T-helper 22 cell (primary cell): ENCODE measurements at regions not wholly inside any gene's neighbourhood (a gene's known extent, or its start where the extent isn't known, plus 50 kb on each side); places are given as distances from the start of the nearest gene placed in this dataset.
"Not testable (repeated sequence)": the region's sequence is repeated elsewhere in the genome, so short reads cannot be mapped to it uniquely, and the experiment has no call there.

Experiments used
- DNase-seq: peaks from one replicate; pipeline ENCODE4 v3.0.0-alpha.2; 2020; ENCODE audit warnings: low read depth

GRCh38 chr14:22190411-22191191 lies 398.4 kb downstream of the DAD1 start:
- DNase-seq = no peak

GRCh38 chr14:22189881-22190280 lies 399.1 kb downstream of the DAD1 start:
- DNase-seq = no peak

DNA sequence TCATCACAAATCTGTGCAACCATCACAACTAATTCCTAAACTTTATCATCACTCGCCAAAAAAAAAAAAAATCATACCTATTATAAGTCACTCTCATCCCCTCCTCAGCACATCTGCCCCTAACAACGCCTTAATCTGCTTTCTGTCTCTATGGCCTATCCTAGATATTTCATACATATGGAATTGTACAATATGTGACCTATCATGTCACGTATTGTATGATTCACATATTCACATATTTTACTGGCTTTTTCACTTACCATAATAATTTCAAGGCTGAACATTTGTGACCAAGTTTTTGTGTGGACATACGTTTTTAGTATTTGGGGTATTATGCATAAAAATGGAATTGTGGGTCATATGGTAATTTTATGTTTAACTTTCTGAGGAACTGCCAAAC lies 400.7 kb downstream of the DAD1 start:
- DNase-seq = no peak

DNA sequence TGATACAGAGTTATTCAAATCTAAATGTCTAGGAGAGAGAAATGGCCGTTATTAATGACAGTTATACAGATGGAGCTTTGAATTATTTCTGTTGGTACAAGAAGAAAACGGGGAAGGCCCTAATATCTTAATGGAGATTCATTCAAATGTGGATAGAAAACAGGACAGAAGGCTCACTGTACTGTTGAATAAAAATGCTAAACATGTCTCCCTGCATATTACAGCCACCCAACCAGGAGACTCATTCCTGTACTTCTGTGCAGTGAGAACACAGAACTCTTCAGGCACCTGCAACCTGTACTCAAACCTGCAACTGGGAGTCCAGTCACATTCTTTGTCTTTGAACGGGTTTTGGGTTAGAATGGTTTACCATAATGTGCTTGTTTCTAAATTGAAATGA lies 403.2 kb downstream of the DAD1 start:
- no peak for DNase-seq

GRCh38 chr14:22185191-22185590 lies 403.8 kb downstream of the DAD1 start:
- no peak for DNase-seq

- no peak for DNase-seq
Measured at GRCh38 chr14:22184830-22185168, 404.2 kb downstream of the DAD1 start.

GRCh38 chr14:22184157-22184829 lies 404.7 kb downstream of the DAD1 start:
- DNase-seq = no peak

DNA sequence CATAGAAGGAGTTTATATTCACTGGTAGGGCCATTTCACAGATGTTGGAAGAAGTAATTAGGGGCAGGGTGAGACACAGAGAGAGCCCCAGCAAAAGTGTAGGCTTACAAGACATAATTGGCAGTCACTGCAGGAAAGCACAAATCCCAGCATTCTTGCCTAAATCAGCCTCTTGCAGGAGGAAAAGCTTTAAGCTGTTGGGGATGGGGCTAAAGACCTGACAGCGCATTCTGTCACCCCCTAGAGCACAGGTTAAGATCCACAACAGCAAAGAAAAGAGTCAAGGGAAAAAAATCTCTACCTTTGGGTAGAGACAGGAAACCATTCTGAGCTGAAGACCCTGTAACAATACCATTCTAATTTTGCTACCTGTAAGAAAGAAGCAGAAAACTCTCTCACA lies 409.0 kb downstream of the DAD1 start:
- DNase-seq = no peak

DNA sequence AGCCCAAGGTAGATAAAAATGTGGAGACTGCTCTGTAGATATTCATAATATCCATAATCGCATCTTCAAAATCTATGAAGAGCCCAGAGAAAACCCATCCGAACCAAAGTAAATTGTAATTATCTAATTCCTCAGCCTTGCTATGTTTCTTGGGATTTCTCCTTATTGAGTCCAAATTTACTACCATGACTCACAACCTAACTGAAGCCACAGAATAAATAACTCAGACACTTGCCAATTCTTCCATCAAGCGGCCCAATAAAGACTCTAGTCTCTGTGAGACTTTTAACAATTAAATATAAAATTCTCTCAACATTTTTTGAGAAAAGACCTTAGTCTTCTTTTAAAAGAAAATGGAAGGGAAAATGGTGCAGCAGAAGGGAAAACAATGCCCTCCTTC lies 409.8 kb downstream of the DAD1 start:
- no peak for DNase-seq

DNA sequence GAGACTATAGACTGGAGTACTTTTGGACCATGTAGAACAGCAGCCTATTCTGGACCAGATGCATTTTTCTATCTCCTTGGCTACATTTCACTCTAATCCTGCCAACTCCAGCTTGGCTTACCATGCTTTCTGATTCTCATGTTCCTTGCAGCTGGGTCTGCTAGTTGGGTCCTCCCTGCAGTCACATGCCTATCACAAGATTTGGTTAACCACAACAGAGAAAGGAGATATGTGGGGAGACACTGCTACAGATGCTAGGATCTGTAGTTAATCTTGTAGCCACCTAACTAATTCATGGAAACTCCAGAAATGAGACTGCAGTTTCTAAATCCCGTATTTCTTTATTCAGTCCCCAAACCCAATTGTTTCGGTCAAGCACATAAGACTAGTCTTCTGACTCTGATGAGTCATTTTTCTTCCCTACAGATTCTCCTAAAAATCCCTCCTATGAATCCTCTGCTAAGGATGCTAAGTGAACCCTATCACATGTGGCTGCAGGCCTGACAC lies 410.6 kb downstream of the DAD1 start:
- no peak for DNase-seq

- DNase-seq = no peak
Measured at GRCh38 chr14:22177870-22178269, 411.2 kb downstream of the DAD1 start.

GRCh38 chr14:22176957-22177356 lies 412.1 kb downstream of the DAD1 start:
- DNase-seq = no peak

DNA sequence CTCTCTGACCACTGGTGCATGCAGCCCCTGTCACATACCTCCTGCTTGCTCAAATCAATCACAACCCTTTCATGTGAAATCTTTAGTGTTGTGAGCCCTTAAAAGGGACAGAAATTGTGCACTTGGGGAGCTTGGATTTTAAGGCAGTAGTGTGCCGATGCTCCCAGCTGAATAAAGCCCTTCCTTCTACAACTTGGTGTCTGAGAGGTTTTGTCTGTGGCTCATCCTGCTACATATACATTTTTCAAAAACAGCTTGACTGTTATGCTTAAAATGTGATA lies 413.8 kb downstream of the DAD1 start:
- DNase-seq = not testable (repeated sequence)

DNA sequence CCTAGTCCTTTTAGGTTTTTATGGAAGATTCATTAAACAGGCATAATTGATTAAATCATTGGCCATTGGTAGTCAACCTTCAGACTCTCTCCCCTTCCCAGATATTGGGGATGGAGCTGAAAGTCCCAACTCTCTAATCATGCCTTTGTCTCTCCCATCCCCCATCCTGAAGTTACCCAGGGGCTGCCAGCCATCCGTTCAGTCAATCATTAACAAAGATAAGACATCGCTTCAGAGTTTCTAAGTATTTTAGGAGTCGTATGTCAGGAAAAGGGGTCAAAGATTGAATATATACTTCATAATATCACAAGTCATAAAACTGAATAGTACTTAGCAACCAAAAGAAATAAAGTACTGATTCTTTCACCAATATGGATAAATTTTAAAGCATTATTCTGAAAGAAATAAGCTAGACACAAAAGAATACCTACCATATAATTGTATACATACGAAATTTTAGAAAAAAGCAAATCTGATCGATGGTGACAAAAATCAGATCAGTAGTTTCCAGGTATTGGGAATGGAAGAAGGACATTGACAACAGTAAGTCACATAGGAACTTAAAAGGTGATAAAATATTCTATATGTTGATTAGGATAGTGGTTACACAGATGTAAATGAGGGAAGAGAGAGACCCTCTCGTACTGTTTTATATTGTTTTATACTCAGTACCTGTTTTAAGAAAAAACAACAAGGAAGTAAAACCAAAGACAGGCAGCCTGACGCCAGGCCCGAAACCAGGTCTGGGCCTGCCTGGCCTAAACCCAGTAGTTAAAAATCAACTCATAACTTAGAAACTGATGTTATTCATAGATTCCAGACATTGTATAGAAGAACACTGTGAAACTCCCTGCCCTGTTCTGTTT lies 414.4 kb downstream of the DAD1 start:
- DNase-seq = no peak

- DNase-seq = no peak
Measured at GRCh38 chr14:22168092-22168955, 420.7 kb downstream of the DAD1 start.

- no peak for DNase-seq
Measured at GRCh38 chr14:22164616-22165015, 424.4 kb downstream of the DAD1 start.

DNA sequence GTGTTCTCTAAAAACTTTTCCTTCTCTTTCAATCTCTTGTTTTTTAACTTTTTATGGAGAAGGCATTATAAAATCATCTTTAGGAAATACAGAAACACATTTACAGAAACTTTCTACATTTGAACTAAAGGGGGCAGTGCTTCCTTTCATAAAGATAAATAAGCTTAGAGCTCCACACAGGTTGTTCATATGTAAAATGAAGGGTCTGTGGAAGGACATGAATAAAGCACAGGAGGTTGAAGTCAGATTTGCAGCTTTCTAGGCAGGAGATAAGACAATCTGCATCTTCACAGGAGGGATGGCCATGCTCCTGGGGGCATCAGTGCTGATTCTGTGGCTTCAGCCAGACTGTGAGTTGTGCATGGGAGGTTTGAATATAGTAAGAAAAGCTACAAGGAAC lies 426.0 kb downstream of the DAD1 start:
- no peak for DNase-seq

DNA sequence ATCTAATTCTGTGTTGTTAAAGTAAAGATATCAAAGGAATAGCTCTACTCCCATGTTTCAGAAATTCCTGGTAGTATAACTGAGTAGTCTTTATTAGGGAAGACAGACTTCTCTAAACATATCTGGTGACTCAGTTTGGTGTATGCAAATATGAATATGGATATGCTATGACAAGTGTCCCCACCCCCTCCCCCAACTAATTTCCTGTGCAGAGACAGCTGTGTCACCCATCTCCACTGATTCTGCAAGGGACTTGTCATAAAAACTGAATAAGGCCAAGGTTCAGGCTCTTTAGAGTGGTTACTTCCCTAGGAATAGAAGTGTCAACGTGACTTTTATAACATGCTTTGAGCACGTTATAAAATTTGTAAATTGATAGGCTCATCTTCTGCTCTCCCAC lies 429.1 kb downstream of the DAD1 start:
- no peak for DNase-seq

GRCh38 chr14:22159099-22159498 lies 429.9 kb downstream of the DAD1 start:
- no peak for DNase-seq

GRCh38 chr14:22158560-22158959 lies 430.5 kb downstream of the DAD1 start:
- no peak for DNase-seq

DNA sequence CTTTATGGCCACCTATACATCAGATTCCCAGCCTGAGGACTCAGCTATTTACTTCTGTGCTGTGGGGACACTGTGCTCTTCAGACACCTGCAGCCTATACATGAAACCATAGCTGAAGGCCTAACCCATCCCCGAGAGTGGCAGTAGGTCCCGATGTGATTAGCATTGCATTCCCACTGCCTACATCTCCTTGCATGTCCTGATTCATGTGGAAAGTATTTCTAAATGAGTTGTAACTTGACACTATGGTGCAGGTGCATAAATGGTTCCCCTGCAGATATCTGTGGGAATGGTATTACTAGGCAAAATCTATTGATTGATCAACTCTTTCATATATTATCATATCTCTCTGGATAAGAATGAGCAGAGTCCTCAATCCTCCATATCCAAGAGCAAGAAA lies 433.5 kb downstream of the DAD1 start:
- no peak for DNase-seq

DNA sequence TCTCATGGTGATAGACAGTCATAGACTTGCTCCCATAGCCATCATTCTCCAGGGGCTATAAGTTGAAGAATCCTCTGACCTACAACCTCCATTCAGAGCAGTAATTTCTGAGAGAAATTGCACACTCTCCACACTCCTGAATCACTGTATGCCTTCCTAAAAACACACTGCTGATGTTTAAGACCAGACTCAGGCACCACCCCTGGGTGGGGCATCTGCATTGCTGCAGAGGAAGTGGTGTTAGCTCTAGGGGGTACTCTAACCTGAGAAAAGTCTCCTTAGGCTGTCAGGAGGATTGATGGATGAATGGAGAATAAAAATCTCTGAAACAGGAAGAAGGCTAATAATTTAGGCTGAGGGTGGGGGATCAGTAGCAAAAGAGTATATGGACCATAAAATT lies 436.1 kb downstream of the DAD1 start:
- DNase-seq = no peak
